Glutamatergic neuron (in vitro differentiated cells): ENCODE measurements at regions not wholly inside any gene's neighbourhood (a gene's known extent, or its start where the extent isn't known, plus 50 kb on each side); places are given as distances from the start of the nearest gene placed in this dataset.

Source experiments
- DNase-seq: peaks from one replicate; pipeline ENCODE4 v3.0.0; 2022
- H3K27ac Mint-ChIP-seq: one replicate; pipeline ENCODE4 v1.8.0; 2020; ENCODE audit warnings: mild to moderate bottlenecking, mixed read lengths, inconsistent platforms; ENCODE audit not compliant: unreplicated experiment
- H3K27me3 Mint-ChIP-seq: one replicate; pipeline ENCODE4 v1.8.0; 2020; ENCODE audit warnings: mild to moderate bottlenecking, moderate library complexity, mixed read lengths, inconsistent platforms; ENCODE audit not compliant: unreplicated experiment
- H3K36me3 Mint-ChIP-seq: one replicate; pipeline ENCODE4 v1.8.0; 2020; ENCODE audit warnings: mild to moderate bottlenecking, mixed read lengths, inconsistent platforms; ENCODE audit not compliant: unreplicated experiment
- H3K4me1 Mint-ChIP-seq: one replicate; pipeline ENCODE4 v1.8.0; 2020; ENCODE audit warnings: mild to moderate bottlenecking, low read depth, mixed read lengths, inconsistent platforms; ENCODE audit not compliant: unreplicated experiment
- H3K4me3 Mint-ChIP-seq: one replicate; pipeline ENCODE4 v1.8.0; 2020; ENCODE audit warnings: mild to moderate bottlenecking, mixed read lengths, inconsistent platforms; ENCODE audit not compliant: unreplicated experiment
- H3K9me3 Mint-ChIP-seq: one replicate; pipeline ENCODE4 v1.8.0; 2020; ENCODE audit warnings: mild to moderate bottlenecking, moderate library complexity, mixed read lengths, inconsistent platforms; ENCODE audit not compliant: unreplicated experiment
- TF ChIP-seq, protein P1 (sequence below): fragments of 200-600 bp; sonication (generic); IDR thresholded peaks from one replicate; pipeline ENCODE4 v1.5.0; 2021; ENCODE audit not compliant: partially characterized antibody, unreplicated experiment

- TF ChIP-seq, protein P1, sequence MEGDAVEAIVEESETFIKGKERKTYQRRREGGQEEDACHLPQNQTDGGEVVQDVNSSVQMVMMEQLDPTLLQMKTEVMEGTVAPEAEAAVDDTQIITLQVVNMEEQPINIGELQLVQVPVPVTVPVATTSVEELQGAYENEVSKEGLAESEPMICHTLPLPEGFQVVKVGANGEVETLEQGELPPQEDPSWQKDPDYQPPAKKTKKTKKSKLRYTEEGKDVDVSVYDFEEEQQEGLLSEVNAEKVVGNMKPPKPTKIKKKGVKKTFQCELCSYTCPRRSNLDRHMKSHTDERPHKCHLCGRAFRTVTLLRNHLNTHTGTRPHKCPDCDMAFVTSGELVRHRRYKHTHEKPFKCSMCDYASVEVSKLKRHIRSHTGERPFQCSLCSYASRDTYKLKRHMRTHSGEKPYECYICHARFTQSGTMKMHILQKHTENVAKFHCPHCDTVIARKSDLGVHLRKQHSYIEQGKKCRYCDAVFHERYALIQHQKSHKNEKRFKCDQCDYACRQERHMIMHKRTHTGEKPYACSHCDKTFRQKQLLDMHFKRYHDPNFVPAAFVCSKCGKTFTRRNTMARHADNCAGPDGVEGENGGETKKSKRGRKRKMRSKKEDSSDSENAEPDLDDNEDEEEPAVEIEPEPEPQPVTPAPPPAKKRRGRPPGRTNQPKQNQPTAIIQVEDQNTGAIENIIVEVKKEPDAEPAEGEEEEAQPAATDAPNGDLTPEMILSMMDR = no peak
- no peaks in the 10 kb centered on the region for H3K36me3 Mint-ChIP-seq
- no peak overlapping the region for H3K27ac Mint-ChIP-seq
- peaks cover 3% of the 10 kb centered on the region for H3K9me3 Mint-ChIP-seq
- H3K4me1 Mint-ChIP-seq = no peaks in the 10 kb centered on the region
- H3K4me3 Mint-ChIP-seq = no peak overlapping the region
- no peak for DNase-seq
- no peaks in the 10 kb centered on the region for H3K27me3 Mint-ChIP-seq
Measured at GRCh38 chr4:149923736-149924135, 108.1 kb upstream of the IQCM start.

DNA sequence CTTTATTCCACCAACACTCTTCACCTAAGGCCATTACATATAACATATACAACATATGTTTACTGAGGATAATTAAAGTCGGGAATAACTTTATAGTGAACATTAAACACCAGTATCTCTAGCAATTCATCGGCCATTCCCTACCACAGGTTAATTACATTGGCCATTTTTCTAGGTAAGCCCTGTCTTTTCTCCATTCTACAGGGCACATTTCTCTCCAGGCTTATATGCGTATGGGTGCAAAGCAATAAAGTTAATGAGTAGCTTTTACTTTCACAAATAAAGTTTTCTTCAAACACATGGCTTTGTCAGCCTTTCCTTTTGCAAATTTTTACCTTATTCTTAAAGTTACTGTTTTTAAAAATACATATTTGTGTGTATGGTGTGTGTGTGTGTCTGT is 111.9 kb upstream of the IQCM start:
- Mint-ChIP-seq H3K36me3 (no peaks in the 10 kb centered on the region), H3K4me1 (no peaks in the 10 kb centered on the region), H3K27ac (no peak overlapping the region), H3K27me3 (no peaks in the 10 kb centered on the region), H3K9me3 (peaks cover 3% of the 10 kb centered on the region), H3K4me3 (no peak overlapping the region)
- DNase-seq = no peak
- TF ChIP-seq, protein P1 = no peak

DNA sequence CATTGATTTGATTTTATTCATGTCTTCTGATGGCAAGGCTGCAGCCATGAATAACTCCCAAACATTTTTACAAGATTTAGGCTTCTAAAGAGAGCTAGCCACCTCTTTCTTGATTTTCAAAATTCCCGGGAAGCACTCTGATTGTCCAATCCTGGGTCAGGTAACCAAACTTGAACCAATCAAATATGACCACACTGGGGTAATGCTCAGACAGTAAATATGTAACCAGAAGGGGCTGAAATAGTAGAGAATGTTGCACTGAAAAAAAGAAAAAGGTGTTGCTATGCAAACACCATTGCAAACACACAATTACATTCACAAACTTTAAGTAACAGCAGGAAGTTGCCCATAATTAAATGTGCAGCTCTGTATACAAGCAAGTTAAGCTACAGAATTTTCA is 112.9 kb upstream of the IQCM start:
- H3K27me3 Mint-ChIP-seq = no peaks in the 10 kb centered on the region
- TF ChIP-seq, protein P1 = no peak

DNA sequence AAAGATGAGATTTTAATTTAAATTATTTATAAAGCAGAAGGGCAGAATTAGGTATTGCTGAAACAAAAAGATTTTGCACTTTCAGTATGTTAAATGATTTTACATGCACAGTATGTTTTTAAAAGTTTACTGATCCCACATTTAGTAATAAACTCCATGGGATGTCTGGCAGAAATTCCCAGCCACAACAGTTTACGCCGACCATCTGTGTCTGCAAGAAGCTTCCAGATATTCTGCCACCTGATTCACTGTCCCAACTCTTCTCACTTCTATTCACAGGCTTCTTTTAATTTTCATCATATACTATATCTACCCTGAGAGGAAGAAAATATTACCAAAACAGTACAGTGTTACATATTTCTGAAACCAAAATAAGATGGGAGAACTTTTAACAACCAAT is 115.8 kb upstream of the IQCM start:
- H3K9me3 Mint-ChIP-seq = peaks cover 3% of the 10 kb centered on the region
- no peaks in the 10 kb centered on the region for H3K27me3 Mint-ChIP-seq
- H3K36me3 Mint-ChIP-seq = no peaks in the 10 kb centered on the region

More for the DNA sequence above, 112.9 kb upstream of the IQCM start:
- Mint-ChIP-seq H3K9me3 (peaks cover 3% of the 10 kb centered on the region), H3K4me1 (no peaks in the 10 kb centered on the region), H3K27ac (no peak overlapping the region), H3K36me3 (no peaks in the 10 kb centered on the region), H3K4me3 (no peak overlapping the region)
- no peak for DNase-seq

DNA sequence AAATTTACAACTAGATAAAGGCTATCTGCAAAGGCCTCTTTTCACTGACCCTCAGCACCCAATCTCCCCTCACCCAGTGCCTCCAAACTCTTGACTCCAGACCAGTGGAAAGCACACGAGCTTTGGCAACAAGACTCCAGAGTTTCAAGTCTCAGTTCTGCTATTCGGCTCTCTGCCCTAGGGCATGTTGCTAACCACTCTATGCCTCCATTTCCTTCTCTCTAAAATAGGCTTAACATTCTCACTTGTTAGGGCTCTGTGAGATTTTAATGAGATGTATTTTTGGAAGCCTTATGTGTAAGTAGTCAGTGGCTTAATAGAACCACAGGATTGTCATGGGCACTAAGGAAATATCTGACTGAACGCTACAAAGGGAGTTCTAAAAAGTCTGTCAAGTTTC is 116.5 kb upstream of the IQCM start:
- DNase-seq = no peak
- H3K9me3 Mint-ChIP-seq = peaks cover 3% of the 10 kb centered on the region
- H3K27ac Mint-ChIP-seq = no peak overlapping the region
- H3K4me1 Mint-ChIP-seq = no peaks in the 10 kb centered on the region
- H3K4me3 Mint-ChIP-seq = no peak overlapping the region
- no peaks in the 10 kb centered on the region for H3K36me3 Mint-ChIP-seq
- TF ChIP-seq, protein P1 = no peak
- H3K27me3 Mint-ChIP-seq = no peaks in the 10 kb centered on the region

More for the DNA sequence above, 115.8 kb upstream of the IQCM start:
- Mint-ChIP-seq H3K4me3 (no peak overlapping the region), H3K27ac (no peak overlapping the region), H3K4me1 (no peaks in the 10 kb centered on the region)
- TF ChIP-seq, protein P1 = no peak
- no peak for DNase-seq
